Tibial nerve (tissue), 4 donors: ENCODE measurements at regions not wholly inside any gene's neighbourhood (a gene's known extent, or its start where the extent isn't known, plus 50 kb on each side); places are given as distances from the start of the nearest gene placed in this dataset.

ENCODE experiments used
- DNase-seq, 2 donors: peaks; one replicate each; pipeline ENCODE4 v3.0.0-alpha.2; 2019; ENCODE audit warnings: low spot score in 2 of 2
- H3K27ac ChIP-seq, 4 donors: fragments of 200-600 bp; sonication (generic) in 3 of 4; one replicate each; pipeline ENCODE4 v1.5.1; 2017 to 2019; ENCODE audit warnings: mild to moderate bottlenecking in 1 of 4
- H3K27me3 ChIP-seq, 2 donors: fragments of 200-600 bp; sonication (generic) in 1 of 2; one replicate each; pipeline versions ENCODE4 v1.5.1 to v1.6.0; 2017 to 2019
- H3K36me3 ChIP-seq, 3 donors: fragments of 200-600 bp; sonication (generic); one replicate each; pipeline ENCODE4 v1.5.1; 2018 to 2019
- H3K4me1 ChIP-seq, 4 donors: fragments of 200-600 bp; sonication (generic) in 3 of 4; one replicate each; pipeline ENCODE4 v1.5.1; 2017 to 2019
- H3K4me3 ChIP-seq, 4 donors: fragments of 200-600 bp; sonication (generic) in 3 of 4; one replicate each; pipeline ENCODE4 v1.5.1; 2017 to 2019; ENCODE audit warnings: mild to moderate bottlenecking in 1 of 4, moderate library complexity in 1 of 4
- H3K9me3 ChIP-seq, 4 donors: fragments of 200-600 bp; sonication (generic) in 3 of 4; one replicate each; pipeline ENCODE4 v1.5.1; 2017 to 2019
- EP300 ChIP-seq, 2 donors: sonication (generic); formaldehyde crosslinking; IDR thresholded peaks; one replicate each; pipeline ENCODE4 v1.6.1; 2017; ENCODE audit warnings: antibody characterized with exemption in 2 of 2, mild to moderate bottlenecking in 1 of 2
- POLR2A ChIP-seq, 2 donors: fragments of 450-650 bp; IDR thresholded peaks; one replicate each; pipeline ENCODE4 v1.6.1; 2017; ENCODE audit warnings: antibody characterized with exemption in 2 of 2, mild to moderate bottlenecking in 2 of 2, moderate library complexity in 2 of 2
- WGBS, 2 donors: methylation state at CpG; one replicate each; pipeline ENCODE4 v1.1.5; 2018; 5-methylcytosine and 5-hydroxymethylcytosine counted together
- TF ChIP-seq, protein P1 (sequence below), 5 experiments: fragments of 200-600 bp in 3 of 5; fragments of 450-650 bp in 2 of 5; sonication (generic) in 3 of 5; IDR thresholded peaks; one replicate each; pipeline ENCODE4 v1.5.1; 2016 to 2019; ENCODE audit warnings: antibody characterized with exemption in 5 of 5, mild to moderate bottlenecking in 3 of 5, moderate library complexity in 2 of 5

DNA sequence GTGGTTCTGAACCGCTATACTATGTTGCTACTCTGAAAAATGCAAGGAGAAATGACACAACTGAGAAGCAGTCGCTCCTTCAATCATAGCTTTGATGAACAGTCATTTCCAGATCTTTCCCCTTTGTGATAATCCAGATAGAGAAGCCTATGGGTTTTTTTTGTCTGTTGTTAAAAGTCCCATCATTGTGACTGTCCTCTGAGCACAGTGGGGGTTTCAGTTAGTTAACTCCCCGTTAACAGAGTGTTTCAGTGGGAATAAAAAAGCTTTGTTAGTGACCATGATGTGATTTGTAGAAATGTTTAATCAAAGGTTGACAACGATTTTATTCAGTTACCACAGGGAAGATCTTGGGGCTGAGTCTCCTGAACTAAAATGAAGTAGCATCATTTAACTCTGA, 176.2 kb upstream of the MAOA start:
- no peak for DNase-seq
- no peak for TF ChIP-seq EP300 (IDR thresholded peaks at IDR 0.05)
- TF ChIP-seq, protein P1, sequence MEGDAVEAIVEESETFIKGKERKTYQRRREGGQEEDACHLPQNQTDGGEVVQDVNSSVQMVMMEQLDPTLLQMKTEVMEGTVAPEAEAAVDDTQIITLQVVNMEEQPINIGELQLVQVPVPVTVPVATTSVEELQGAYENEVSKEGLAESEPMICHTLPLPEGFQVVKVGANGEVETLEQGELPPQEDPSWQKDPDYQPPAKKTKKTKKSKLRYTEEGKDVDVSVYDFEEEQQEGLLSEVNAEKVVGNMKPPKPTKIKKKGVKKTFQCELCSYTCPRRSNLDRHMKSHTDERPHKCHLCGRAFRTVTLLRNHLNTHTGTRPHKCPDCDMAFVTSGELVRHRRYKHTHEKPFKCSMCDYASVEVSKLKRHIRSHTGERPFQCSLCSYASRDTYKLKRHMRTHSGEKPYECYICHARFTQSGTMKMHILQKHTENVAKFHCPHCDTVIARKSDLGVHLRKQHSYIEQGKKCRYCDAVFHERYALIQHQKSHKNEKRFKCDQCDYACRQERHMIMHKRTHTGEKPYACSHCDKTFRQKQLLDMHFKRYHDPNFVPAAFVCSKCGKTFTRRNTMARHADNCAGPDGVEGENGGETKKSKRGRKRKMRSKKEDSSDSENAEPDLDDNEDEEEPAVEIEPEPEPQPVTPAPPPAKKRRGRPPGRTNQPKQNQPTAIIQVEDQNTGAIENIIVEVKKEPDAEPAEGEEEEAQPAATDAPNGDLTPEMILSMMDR (IDR thresholded peaks at IDR 0.05), result no peak
- no peak for TF ChIP-seq POLR2A (IDR thresholded peaks at IDR 0.05)
- H3K27me3 ChIP-seq, result peaks cover 0 to 4% of the 10 kb centered on the region in 2 donors

DNA sequence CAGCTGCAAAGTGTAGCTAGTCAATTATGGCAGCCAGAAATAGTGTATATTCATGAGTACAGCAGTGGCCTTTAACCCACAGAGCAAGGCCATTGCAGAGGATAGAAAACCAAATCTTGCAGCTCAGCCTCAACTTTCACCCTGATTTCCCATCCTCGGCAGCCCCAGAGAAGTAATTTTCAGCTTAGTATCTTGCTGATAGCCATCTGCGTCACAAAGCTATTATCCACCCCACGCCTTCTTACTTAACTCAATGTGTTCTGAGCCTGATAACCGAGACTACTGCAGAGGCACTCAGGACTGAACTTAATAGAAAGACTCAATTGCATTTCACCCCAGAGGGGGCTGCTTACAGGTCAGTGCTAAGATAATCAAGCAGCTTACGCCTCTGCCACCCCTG, 174.5 kb upstream of the MAOA start:
- TF ChIP-seq, protein P1 (IDR thresholded peaks at IDR 0.05), result no peak
- TF ChIP-seq EP300 (IDR thresholded peaks at IDR 0.05) (no peak), POLR2A (IDR thresholded peaks at IDR 0.05) (no peak)
- no peaks in the 10 kb centered on the region for H3K36me3 ChIP-seq
- 35 to 65% methylated on average over 2 to 5 of the region's 5 CpGs for WGBS, 2 donors
- DNase-seq, result no peak
- no peak overlapping the region for H3K4me3 ChIP-seq
- H3K9me3 ChIP-seq, result no peaks in the 10 kb centered on the region
- H3K4me1 ChIP-seq, result no peaks in the 10 kb centered on the region
- H3K27me3 ChIP-seq, result peaks cover 0 to 4% of the 10 kb centered on the region in 2 donors
- no peak overlapping the region for H3K27ac ChIP-seq

More for the DNA sequence above, 176.2 kb upstream of the MAOA start:
- WGBS, 2 donors, result 57 to 62% methylated on average over 4 of the region's 4 CpGs
- no peak overlapping the region for H3K27ac ChIP-seq
- no peaks in the 10 kb centered on the region for H3K9me3 ChIP-seq
- no peak overlapping the region for H3K4me3 ChIP-seq
- no peaks in the 10 kb centered on the region for H3K36me3 ChIP-seq
- H3K4me1 ChIP-seq, result no peaks in the 10 kb centered on the region

DNA sequence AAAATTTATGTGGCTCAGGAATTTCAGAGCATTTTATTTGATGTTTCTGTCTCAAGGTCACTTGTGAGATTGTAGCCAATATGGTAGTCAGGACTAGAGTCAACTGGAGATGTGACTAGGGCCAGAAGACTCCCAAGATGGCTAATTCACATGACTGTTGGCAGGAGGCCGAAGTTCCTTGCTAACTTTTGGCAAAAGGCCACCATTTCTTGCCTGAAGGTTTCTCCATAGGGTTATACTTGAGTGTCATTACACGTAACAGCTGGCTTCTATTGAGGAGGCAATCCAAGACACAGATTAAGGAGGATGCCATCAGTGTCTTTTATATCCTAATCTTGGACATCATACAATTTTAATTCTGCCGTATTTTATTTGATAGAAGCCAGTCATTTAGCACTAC, 162.3 kb upstream of the MAOA start:
- Histone ChIP-seq H3K9me3 (peaks cover 0 to 3% (median 0%) of the 10 kb centered on the region in 4 donors), H3K36me3 (no peaks in the 10 kb centered on the region), H3K27me3 (no peaks in the 10 kb centered on the region), H3K4me1 (no peaks in the 10 kb centered on the region), H3K27ac (no peak overlapping the region), H3K4me3 (no peak overlapping the region)
- no peak for DNase-seq
- TF ChIP-seq EP300 (IDR thresholded peaks at IDR 0.05) (no peak), POLR2A (IDR thresholded peaks at IDR 0.05) (no peak)
- TF ChIP-seq, protein P1 (IDR thresholded peaks at IDR 0.05), result no peak
- 42 to 57% methylated on average over 3 of the region's 3 CpGs for WGBS, 2 donors

DNA sequence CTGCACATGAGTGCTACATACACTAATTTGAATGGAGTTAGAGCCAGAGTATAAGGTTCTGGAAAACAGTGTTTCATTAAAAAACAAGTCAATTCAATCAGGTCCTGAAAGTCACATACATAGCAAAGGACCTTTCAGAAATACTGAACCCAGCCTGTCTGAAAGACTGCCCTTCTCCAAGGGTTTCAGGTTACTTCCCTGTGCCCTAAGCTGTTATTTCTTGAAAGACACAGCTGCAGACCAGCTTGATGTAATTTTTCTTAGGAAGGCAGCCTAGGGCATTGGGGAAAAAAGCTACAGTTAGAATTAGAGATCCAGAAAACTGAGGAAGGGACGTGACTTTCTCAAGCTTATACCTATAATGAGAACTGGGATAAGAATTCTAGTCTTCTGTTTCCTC, 155.9 kb upstream of the MAOA start:
- TF ChIP-seq POLR2A (IDR thresholded peaks at IDR 0.05), result no peak
- no peaks in the 10 kb centered on the region for H3K4me1 ChIP-seq
- no peak overlapping the region for H3K27ac ChIP-seq
- no peak for DNase-seq
- 53 to 82% methylated on average over 1 of the region's 1 CpG for WGBS, 2 donors
- H3K9me3 ChIP-seq, result no peaks in the 10 kb centered on the region
- no peak overlapping the region for H3K4me3 ChIP-seq
- H3K36me3 ChIP-seq, result no peaks in the 10 kb centered on the region
- H3K27me3 ChIP-seq, result no peaks in the 10 kb centered on the region

DNA sequence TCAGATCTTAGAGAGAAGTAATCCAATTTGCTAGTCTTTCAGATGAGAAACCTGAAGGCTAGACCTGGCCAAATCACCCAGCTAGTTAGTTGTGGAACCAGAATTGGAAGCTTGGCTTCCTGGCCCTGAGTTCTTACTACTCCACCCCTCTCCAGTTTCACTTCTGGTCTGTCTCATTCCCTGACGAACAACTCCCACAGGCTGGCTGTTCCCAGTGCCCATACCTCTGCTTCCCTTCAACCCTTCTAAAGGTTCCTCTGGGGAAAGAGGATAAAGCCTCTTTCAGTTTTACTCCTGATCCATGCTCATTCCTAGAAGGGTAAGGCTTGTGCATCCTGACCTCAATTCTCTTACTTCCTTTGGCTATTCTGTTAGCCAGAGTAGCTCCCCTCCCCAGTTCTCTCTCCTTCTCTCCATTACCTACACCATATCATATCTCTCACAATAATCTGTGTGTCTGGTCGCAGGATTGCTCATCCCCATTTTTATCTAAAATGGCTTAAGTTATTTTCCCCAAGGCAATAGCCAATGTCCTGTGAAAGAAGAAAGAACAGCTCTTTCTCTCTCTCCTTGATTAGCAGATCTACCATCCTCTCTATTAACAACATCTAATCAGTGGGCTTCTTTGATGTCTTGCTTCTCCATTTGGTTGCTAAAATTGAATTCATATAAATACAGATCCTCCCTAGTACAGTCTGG, 155.0 kb upstream of the MAOA start:
- Histone ChIP-seq H3K27me3 (no peaks in the 10 kb centered on the region), H3K9me3 (no peaks in the 10 kb centered on the region), H3K36me3 (no peaks in the 10 kb centered on the region), H3K27ac (no peak overlapping the region), H3K4me3 (no peak overlapping the region), H3K4me1 (no peaks in the 10 kb centered on the region)
- TF ChIP-seq, protein P1 (IDR thresholded peaks at IDR 0.05), result no peak
- TF ChIP-seq POLR2A (IDR thresholded peaks at IDR 0.05), result no peak
- no peak for TF ChIP-seq EP300 (IDR thresholded peaks at IDR 0.05)
- DNase-seq, result no peak
- 50 to 53% methylated on average over 2 of the region's 2 CpGs for WGBS, 2 donors
